ENCODE measurements at regions not wholly inside any gene's neighbourhood (a gene's known extent, or its start where the extent isn't known, plus 50 kb on each side); places are given as distances from the start of the nearest gene placed in this dataset.

GRCh38 chr1:221839321-221839720 lies 97.4 kb upstream of the DUSP10 start:
- in situ Hi-C loops (cut with HindIII; ENCODE audit: low sequenced_read_pairs), result no loop called here

GRCh38 chr1:221837896-221838295 lies 96.0 kb upstream of the DUSP10 start:
- in situ Hi-C loops (cut with HindIII; ENCODE audit: low sequenced_read_pairs), result no loop called here

DNA sequence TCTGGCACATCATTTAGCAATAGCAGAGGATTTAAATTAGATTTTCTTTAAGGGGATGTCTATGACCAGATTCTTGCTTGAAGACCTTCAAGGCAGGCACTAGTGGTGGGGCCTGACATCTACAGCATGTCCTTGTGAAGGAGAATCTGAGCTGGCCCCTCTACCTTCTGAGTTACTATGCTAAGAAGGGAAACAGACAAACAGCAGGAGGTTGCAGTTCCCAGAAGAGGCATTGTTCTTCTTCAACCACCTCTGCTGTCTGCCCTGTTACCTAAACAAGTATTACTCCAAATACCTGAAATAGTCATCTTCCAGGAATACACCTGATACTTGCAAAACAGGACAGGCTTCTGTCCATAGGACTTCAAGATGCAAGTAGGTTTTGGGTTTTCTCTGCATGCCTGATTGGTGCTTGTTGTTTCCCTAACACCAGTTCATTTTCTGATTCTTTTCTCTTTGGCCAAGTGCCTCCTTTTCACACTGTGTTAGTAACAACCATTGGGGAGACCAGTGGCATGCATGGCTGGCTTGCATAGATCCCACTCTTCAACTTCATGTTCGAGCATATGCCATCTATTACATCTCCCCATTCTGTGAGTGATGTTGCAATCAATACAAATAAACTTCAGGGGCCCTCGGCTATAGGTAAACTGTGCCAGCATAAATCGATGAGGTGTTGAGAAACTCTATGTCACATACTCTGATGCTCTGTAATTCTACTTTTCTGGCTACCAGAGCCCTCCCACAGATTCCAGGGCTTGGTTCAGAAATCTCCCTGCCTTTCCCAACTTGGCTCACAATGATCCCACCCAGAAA lies 93.0 kb upstream of the DUSP10 start:
- in situ Hi-C loops (cut with HindIII; ENCODE audit: low sequenced_read_pairs), result no loop called here

- in situ Hi-C loops (cut with HindIII; ENCODE audit: low sequenced_read_pairs), result no loop called here
These were observed 90.7 kb upstream of the DUSP10 start for GRCh38 chr1:221832617-221833016.

GRCh38 chr1:221832151-221832550 lies 90.3 kb upstream of the DUSP10 start:
- in situ Hi-C loops (cut with HindIII; ENCODE audit: low sequenced_read_pairs), result no loop called here

GRCh38 chr1:221829327-221830015 lies 87.6 kb upstream of the DUSP10 start:
- in situ Hi-C loops (cut with HindIII; ENCODE audit: low sequenced_read_pairs), result no loop called here

DNA sequence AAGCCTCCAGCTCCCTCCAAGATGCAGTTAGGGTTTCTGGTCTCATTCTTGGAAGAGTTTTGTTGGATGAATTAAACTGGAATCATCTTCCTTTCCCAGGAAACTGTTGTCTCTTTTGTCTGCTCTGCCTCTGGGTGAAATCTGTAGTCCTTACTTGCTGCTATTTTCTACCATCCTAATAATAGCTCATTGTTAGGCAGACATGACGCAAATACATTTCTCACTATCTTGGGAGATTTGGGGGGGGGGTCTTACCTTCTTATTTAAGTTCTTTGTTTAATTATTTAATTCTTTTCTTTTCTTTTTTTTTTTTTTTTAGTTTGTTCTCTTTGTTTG lies 85.4 kb upstream of the DUSP10 start:
- in situ Hi-C loops (cut with HindIII; ENCODE audit: low sequenced_read_pairs), result no loop called here

DNA sequence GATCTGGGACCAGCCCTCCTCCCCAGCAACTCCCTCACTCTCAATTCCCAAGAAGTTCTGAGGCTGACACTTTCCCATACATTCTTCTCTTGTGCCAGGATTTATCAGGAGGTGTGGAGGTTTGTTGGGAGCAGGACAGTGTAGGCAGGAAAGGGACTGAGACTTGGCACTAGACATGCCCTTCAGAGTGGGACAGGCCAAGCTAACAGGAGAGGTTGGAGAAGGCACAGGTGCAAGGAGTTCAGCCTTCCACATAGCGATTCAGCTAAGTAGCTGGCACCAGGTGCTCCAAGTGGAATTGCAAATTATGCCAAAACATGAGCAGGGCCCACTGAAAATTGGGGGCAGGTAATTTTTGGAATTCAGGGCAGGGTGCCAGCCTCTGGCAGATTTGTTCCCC lies 83.0 kb upstream of the DUSP10 start:
- in situ Hi-C loops (cut with HindIII; ENCODE audit: low sequenced_read_pairs), result no loop called here

DNA sequence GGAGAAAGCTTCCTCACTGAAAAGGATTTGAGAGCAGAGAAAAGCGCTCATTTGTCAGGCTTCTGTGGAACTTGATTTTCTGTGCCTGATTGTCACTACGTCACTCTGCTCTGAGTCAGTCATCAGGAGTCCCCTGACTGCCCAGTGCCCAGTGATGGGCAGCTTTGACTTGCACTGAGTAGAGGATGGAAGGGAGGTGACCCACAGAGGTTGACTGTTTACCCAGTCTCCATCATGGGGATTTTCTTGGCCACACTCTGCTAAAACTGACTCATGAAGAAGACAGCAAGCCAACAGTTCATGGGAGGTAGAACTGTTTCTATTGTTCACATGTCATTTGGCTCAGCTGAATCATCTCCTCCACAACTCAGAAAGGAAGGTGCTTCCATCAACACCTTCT lies 82.1 kb upstream of the DUSP10 start:
- in situ Hi-C loops (cut with HindIII; ENCODE audit: low sequenced_read_pairs), result no loop called here

GRCh38 chr1:221823561-221823960 lies 81.7 kb upstream of the DUSP10 start:
- in situ Hi-C loops (cut with HindIII; ENCODE audit: low sequenced_read_pairs), result no loop called here

DNA sequence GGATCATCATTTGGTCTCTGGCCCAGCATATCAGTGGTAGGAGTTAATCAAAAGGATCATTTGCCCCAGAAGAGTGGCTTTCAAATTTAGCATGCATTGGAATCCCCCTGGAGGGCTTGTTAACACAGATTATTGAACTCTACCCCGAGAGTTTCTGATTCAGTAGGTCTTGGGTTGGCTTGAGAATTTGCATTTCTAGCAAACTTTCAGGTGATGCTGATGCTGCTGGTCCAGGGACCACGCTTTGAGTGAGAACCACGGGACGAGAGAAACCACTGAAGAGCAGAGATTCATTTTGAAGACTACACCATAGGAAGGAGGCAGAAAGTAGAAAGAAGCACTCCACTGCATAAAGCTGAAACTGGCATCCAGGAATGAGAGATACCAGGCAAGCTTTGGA lies 81.3 kb upstream of the DUSP10 start:
- in situ Hi-C loops (cut with HindIII; ENCODE audit: low sequenced_read_pairs), result no loop called here

DNA sequence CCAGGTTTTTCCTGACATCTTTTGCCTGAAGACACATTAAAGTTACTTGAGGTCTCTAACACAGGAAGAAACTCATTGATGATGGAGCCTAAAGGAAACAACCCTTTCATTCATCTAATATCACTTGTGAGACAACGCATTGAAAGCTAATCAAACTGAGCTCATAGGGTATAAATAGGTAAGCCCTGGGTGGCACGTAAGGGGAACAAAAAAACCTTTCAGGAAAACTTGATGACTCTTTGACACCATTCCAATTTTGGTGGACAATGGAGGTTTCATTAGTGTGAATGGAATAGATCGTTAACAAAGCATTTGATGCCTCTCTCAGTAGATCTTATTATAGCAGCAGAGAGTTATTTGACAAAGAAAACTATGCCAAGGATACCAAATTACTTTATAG lies 80.7 kb upstream of the DUSP10 start:
- in situ Hi-C loops (cut with HindIII; ENCODE audit: low sequenced_read_pairs), result no loop called here

- in situ Hi-C loops (cut with HindIII; ENCODE audit: low sequenced_read_pairs), result no loop called here
These were observed 75.0 kb upstream of the DUSP10 start for GRCh38 chr1:221816899-221817298.

GRCh38 chr1:221815660-221816059 lies 73.8 kb upstream of the DUSP10 start:
- in situ Hi-C loops (cut with HindIII; ENCODE audit: low sequenced_read_pairs), result no loop called here

DNA sequence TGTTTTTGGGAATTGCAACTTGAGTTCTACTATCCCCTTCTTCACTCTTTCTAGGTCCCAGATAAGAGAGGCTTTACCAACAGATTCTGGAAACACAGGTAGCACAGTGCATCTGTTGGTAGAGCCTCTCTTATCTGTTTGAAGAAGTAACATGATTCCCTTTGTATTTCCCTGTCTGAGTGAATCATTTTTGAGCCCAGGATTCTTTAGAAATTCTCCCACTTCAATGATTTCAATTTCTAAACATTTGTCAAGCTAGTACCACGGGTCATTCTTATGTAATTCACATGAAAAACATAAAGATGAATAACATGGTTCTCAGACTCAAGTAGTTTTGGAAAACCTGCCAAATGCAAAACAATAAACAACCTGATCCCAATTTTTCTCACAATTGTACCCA lies 72.0 kb upstream of the DUSP10 start:
- in situ Hi-C loops (cut with HindIII; ENCODE audit: low sequenced_read_pairs), result no loop called here

DNA sequence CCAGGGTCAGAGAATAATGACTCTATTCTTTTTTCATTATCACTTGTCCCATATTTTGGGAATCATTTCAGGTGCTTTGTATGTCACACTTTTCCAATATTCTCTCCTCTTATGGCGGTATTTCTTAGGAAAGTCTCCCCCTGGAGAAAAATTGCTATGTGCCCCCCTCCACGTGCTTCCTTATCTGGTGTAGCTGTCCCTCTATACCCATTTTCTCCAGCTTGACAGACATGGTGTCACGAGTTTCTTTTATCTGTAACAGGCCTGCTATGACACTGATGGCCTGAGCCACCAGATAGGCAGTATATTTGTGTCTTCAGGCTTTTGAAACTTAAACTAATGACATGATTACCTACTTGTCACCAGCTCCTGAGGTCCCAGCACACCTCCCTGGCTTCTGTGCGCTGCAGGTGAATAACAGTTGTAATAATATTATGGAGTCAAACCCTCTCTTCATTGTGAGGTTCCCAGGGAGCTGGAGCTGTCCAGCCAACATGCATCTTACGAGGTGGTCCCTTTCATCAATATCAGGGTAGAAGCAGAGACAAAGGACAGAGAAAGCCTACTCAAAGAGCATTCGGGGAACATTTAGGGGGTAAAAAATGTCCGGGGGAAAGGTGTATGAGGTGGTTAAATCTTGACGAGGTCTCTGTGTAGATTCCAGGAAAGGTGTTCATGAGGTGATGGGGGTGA lies 71.2 kb upstream of the DUSP10 start:
- in situ Hi-C loops (cut with HindIII; ENCODE audit: low sequenced_read_pairs), result no loop called here

- in situ Hi-C loops (cut with HindIII; ENCODE audit: low sequenced_read_pairs), result no loop called here
These were observed 70.3 kb upstream of the DUSP10 start for GRCh38 chr1:221812088-221812752.

DNA sequence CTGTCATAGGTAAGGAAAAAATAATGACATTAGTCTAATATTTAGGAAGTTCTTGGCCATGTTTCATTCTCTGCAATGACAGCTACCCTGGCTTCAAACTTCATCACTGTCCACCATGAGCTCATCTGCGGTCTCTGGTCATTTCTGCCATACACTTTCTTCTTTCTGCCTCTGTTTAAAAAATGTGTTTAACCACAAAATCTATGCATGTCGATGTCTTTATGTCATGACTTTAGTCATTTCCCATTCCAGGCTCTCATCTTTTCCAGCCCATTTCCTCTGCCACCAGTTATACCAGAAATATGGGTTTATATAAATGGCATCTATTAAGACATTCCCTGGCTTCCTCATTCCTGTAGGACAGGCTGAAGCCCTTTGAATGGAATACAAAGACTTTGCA lies 68.5 kb upstream of the DUSP10 start:
- in situ Hi-C loops (cut with HindIII; ENCODE audit: low sequenced_read_pairs), result no loop called here

- in situ Hi-C loops (cut with HindIII; ENCODE audit: low sequenced_read_pairs), result no loop called here
These were observed 67.5 kb upstream of the DUSP10 start for GRCh38 chr1:221809091-221810029.

DNA sequence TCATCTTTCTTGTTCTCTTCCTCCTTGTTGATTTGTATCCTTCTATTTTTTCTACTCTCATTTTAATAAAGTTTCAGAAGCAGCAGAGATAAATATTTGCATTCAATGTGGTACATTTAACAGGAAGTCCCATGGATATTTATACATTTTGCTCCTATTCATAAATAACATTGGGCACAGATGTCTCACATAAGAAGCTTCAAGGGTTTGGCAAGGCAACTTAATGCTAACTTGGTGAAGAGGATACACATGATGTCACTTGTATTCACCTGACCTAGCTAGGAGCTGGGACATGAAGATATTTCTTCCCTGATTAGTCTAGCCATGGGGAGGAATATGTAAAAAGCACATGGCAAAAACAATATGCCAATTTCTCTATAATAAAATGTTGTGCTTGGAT lies 65.1 kb upstream of the DUSP10 start:
- in situ Hi-C loops (cut with HindIII; ENCODE audit: low sequenced_read_pairs), result no loop called here

All from DLD1 (cell line).